HG03060 (cell line): ENCODE measurements at regions not wholly inside any gene's neighbourhood (a gene's known extent, or its start where the extent isn't known, plus 50 kb on each side); places are given as distances from the start of the nearest gene placed in this dataset.
"Not testable (repeated sequence)": the region's sequence is repeated elsewhere in the genome, so short reads cannot be mapped to it uniquely, and the experiment has no call there.

Experiments used
- ATAC-seq: cut with Tn5 transposase; IDR thresholded peaks from one replicate; pipeline ENCODE4 v1.9.1; 2021; ENCODE audit warnings: low read depth, moderate number of reproducible peaks; ENCODE audit not compliant: unreplicated experiment

DNA sequence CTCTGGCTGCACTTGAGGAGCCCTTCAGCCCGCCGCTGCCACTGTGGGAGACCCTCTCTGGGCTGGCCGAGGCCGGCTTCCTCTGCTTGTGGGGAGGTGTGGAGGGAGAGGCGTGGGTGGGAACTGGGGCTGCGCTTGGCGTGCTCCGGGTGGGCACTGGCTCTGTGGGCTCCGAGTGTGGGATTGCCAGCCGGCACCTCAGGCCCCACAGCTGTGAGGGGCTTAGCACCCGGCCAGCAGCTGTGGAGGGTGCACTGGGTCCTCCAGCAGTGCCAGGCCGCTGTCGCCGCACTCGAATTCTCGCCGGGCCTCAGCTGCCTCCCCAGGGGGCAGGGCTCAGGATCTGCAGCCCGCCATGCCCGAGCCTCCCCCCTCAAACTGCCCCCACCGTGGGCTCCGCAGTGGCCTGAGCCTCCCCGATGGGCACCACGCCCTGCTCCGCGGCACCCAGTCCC lies 808.0 kb upstream of the SOX11 start:
- no peak for ATAC-seq

DNA sequence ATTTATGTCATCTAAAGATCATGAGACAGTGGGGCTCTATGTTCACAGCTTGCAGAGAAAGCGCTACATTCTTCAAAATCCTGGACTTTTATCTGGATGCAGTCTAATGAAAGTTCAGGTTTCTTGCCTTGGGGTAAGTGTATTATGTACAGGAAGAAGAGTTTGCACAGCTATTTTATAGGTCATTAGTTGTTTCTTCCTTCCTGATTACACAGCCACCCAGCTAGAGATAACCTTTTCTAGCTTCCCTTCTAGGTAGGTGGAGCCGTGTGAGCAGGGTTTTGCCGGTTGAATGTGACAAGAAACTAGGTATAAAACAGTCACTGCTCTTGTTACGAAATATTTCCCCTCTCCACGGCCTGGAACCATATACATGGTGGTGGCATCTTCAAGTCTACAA lies 800.8 kb upstream of the SOX11 start:
- ATAC-seq, result no peak

DNA sequence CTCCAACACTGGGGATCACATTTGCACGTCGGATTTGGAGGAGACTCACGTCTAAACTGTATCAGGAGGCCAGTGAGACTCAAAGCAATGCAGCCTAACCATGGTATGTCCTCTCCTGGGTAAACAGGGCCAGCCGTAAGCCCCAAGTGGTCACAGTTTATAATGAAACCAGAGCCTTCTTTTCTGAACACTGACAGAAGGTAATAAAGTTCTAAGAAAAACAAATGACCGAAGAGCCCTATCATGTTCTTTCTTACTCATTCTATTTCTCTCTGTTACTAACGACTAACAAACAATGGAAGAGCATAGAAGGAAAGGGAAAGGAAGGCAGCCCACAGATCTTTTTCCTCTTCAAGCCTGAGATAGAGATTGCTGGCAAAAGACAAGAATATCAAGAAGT lies 796.8 kb upstream of the SOX11 start:
- no peak for ATAC-seq

DNA sequence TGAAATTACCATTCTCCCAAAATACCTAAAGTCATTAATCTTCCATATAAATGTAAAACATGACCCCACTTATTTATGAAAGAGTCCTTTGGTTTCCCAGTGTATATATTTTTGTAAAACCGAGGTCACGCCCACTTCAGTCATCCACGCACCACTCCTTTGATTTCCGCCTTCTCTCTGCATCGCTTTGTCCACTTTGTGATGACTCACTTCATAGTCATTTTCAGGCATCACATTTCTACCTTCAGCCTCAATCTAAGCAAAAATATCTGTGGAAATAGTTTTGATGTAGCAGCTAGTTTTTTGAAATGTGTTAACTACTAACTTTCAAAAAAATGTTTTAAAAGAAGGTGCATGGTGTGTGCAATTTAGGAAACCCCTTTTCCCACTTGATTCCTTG lies 793.5 kb upstream of the SOX11 start:
- ATAC-seq, result no peak

DNA sequence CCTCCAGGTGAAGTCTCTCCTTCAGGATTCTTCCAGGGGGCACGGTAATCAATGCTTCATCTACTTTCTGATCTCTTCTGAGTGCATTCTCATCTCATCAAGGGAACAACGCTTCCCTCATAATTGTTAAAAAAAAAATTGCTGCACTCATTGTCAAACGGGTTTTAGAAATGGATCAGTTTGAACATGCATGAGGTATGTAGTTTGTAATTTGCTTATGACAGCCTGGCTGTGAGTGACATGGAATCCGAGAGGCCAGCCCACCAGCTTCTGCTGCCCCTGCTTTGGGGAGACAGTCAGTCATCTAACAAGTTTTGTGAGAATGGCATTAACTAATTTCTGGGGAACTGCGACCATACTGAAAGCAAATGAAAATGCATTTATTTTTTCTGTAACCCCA lies 791.9 kb upstream of the SOX11 start:
- no peak for ATAC-seq

DNA sequence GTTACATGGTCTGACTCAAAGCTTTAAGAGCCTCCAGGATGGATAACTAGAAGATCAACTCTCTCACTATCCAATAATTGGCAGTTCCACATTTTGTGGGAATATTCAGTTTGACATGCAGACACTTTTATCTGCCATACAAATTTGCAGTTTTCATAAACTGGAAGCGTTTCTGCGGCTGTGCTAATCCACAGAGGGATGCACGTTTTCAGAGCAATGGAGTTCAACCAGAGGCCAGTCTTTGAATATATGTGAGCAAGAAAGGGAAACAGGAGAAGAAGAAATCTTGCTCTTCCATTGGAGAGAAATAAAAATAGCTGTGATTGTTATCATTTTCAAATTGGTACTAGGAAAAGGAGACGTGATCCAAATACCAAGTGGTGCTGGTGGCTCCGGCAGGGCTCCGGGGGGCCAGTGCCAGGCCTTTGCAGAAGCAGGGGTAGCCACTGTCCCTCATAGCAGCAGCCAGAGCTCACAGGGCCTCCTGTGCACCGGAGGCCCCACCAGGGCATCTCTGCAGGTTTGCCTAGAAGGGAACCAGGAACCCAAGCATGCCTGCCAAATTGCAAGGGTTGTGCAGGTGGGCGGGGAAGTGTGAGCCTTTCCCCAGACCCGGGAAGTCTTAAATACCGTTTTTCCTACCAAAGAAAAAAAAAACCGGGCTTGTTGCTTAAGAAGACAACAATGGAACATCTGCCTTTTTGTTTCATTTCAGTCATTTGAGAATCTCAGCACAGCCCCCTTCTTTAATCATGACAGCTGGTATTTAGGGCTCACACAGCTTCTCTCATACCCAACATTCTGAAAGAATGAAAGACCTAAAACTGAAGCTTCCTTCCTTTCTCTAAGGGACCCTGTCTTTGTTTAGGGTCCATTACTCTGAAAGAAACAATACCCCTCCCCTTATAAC lies 791.1 kb upstream of the SOX11 start:
- ATAC-seq, result no peak

DNA sequence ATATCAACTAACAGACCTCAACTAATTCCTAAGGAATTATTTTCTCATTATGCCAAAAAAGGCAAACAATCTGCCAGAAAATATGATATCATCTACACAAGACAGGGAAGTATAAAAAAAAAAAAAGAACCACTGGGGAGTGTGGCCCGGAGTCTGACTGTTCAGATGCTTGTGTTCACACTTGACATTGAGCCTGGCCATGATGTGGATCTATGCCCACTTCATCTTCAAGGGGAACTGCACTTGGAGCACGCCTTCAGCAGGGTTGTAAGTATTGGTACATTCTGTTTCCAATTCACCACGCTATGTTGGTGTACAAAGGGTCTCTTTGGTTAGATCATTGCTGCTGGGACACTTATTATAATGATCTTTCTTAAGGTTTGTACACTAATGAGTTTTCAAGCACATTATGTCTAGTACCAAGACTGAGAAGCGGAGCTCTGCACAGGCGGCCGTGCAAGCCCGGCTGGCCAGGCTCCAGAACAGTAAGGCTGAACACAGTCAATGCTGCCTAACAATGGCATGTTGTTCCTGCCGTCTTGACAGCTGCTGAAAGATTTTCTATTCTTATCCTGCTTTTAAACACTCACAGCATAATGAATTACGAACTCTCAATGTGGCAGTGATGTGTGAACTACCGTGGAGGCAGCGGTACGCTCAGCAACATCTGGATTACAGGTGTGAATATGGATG lies 788.4 kb upstream of the SOX11 start:
- ATAC-seq, result no peak

DNA sequence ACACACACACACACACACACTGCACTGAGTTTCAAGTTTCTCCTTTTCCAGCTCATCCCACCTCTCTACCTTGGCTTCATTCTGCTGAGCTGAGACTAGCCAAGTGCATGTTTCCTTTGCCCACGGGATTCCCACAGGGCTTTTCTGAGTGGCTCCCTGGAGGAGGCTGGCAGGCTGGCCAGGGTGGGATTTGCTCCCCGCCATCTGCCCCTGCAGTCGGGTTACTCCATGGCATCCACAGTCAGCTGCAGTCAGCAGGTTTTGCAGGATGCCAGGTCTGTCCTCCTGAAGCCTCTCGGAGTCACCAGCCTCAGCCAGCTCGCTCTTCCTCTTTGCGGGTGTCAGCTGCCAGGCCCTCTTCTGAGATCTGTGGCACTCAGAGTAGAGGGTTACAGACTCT lies 783.7 kb upstream of the SOX11 start:
- no peak for ATAC-seq

DNA sequence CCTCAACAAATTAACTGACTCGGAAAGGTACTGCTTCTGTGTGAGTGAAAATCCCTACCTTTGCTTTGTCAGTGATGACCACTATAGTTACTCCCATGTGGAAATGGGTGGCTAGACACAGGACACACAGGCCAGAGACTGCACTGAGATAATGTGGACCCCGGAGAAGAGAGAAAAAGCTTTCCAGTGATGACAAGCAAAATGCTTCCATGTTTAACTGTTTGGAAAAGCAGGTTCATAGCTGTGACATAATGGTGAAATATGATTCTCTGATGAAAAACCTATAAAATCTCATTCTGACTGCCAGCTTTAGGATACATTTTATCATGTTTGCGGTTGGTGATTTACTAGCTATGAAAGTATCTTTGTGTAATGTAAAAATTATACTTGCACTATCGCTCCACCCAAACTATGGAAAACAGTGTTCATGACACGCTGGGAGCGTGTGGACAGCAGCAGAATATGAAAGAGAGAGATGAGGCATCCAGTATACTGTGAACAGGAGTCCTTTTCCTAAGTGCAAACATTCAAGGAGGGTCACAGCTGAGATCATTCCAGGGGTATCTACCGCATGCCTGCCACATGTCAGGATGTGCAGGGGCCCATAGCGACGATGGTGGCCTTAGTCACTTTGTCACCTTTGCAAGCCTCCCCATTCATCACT lies 782.7 kb upstream of the SOX11 start:
- ATAC-seq, result no peak

DNA sequence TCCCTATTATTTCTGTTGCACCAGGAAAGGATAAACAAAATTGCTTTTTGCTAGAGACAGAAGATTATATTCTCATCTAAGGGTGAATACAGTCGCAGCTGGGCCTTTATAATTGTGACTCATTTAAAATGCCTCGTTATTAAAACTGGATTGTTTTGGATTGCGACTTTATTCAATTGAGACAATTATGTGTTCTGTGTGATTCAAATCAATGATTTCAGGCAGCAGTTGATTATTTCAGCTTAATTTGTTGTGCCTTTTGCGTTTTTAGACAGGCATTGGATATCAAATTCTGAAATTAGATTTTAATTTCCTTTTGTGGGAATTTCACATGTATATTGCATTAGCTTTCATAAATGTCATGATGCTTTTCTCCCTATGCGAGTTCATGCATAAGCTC lies 778.1 kb upstream of the SOX11 start:
- no peak for ATAC-seq

DNA sequence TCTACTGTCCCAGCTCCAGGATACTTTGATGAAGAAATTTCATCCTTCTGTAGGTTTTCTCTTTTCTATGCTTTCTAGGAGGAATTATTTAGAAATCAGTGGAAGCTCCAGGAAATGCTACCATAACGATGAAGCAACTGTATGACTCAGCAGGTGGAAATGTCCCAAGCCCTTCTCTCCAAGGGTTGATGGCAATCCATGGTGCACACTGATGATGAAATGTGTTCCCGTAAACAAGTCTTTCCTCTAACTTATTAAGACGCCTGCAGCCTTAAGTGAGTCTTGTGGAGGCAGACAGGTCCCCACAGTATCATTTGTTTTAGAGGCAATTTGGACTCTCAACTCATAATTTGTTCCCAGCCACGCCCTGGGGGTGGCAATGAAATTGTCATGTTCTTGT lies 777.6 kb upstream of the SOX11 start:
- no peak for ATAC-seq

DNA sequence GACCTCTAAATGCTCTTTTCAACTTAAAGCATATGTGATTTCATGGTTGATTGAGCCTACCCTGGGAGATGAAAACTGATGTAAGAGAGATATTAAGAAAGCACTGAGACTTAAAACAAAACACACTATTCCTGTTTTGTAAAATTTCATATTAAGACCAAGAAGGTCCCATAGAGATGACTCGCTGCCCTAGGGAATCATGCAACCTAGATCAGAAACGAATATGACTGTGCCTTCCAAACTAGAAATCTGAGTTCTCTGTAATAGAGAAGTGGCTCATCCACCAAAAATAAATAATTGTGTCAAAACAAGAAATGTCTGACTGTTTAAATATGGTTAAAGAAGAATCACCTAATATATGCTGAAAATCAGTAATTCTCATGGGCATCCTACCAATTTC lies 776.8 kb upstream of the SOX11 start:
- no peak for ATAC-seq

DNA sequence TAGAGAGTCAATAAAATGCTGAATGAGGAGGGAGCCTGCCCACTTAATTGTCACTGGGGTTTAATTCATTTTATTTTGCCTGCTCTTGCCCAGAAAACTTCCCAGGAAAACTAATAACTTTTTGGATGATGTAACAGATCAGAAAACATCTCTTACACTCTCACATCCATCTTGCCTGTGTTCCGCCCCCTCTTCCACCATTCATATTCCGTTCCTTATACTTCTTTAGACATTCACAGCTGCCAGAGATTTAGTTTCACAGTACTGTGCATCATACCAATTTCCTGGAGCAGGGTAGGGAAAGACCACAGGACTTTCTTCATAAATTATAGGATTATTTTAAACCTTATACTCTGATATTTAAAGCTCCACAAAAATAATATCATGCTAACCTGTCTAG lies 776.1 kb upstream of the SOX11 start:
- ATAC-seq, result no peak

DNA sequence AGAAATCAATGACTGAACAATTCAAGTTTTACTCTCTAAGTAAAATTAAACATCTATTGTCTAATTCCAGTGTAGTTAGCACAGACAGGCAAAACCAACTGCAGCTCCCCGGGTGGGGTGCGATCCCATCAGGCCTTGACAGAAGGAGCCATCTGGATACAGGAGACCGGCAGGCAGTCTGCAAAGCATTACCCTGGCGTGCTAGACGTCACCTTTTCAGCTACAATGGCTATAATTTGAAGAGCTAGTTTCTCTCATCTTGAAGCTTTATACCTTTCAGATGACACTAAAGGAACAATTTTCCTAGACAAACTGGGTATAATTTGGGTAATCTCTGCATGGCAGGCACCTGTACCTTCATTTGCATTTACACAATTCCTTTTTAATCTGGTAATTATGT lies 761.5 kb upstream of the SOX11 start:
- ATAC-seq, result no peak

DNA sequence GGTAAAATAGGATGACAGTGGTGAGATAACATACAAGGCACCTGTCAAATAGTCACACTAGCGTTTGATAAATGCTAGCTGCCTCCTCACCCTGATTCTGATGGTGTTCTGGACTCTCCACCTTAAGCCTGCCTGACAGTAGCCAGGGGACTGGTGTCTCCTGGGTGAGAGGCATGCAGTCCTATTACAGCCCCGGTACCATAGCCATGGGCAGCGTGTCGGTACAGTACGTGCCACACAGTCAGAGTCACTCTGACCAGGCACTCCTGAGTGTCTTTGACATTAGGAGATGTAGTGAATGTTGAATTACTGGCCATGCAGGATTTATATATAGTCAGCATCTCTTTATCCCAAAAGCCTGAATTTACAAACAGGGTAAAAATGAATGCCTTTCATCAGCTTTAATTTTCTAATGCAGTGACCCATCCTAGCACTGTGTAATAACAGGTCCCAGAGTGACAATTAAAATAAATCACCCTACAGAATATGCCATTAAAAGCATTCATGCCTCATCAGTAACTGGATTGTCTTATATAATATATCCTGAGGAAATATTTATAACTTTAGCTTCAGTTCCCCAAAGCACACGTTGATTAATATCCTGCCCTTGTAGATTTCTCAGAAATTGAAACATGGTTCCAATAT lies 760.3 kb upstream of the SOX11 start:
- no peak for ATAC-seq

DNA sequence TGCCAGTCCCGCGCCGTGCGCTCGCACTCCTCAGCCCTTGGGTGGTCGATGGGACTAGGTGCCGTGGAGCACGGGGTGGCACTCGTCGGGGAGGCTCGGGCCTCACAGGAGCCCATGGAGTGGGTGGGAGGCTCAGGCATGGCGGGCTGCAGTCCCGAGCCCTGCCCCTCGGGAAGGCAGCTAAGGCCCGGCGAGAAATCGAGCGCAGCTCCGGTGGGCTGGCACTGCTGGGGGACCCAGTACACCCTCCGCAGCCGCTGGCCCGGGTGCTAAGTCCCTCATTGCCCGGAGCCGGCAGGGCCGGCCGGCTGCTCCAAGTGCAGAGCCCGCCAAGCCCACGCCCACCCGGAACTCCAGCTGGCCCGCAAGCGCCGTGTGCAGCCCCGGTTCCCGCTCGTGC lies 756.9 kb upstream of the SOX11 start:
- ATAC-seq, result not testable (repeated sequence)

DNA sequence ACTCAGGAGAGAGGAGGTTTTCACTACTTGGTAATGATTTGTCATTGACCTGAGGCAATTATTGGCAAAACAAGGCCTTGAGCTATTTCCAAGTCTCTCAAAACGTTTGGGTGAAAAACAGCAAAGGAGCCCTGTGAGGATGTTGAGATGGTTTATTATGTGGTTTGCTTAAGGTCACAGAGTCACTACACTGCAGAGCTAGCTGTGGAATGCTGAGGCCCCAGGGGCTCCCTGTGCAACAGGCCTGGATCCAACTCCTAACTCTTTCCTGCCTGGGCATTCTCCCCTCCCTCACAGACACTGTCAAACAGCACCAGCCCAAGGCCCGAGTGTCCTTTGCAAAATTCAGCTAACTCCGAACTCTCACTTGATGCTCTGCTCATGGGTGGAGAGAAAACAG lies 754.6 kb upstream of the SOX11 start:
- no peak for ATAC-seq

DNA sequence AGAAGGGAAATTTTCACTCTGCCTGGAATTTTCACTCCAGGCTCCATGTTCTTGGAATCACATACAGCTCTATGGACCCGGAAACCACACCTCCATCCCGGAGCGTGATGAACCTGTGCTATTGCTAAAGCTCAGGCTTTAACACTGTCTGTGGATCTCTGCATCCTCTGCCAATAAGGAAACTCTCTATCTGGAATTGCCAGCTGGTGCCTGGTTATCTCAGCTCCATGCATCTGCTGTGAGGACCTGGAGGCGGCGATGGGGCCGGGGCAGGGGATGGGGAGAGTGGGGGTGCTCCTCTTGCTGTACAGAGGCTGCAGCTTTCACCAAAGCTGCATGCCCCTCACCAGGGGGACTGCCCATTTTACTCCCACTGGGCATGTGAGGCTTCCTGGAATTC lies 754.0 kb upstream of the SOX11 start:
- no peak for ATAC-seq

DNA sequence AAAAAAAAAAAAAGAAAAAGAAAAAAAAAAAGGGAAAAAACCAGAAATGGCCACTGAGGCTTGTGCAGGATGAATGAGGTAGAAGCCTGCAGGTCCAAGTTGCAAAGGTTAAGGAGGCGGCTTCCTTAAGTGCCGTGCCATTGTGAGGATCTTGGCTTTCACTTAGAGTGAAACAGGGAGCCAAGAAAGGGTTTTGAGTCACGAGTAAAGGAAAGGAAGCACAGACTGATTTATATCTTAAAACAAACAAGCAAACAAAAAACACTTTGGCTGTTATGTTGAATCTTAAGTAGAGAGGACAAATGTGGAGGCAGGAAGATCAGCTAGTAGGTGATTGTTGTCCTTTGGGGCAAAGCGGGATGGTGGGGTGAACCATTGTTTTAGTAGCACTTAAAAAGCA lies 749.7 kb upstream of the SOX11 start:
- no peak for ATAC-seq

DNA sequence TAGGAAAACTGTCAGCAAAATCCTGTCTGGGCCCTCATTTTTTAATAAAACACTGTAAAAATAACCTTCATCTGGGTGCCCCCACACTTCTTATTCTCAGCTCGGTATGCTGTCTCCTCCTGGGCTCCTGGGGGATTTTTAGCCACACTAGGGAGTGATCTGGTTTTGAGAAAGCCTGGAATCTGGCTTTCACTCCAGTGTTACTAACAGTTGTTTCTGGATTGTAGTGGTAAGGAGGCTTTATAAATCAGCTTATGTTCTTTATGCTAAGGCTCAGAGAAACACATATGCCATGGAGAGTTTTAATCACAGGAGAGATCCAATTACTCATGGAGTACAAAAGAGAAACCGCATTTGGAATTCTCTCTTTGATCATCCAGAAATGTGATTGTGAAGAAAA lies 744.3 kb upstream of the SOX11 start:
- no peak for ATAC-seq

DNA sequence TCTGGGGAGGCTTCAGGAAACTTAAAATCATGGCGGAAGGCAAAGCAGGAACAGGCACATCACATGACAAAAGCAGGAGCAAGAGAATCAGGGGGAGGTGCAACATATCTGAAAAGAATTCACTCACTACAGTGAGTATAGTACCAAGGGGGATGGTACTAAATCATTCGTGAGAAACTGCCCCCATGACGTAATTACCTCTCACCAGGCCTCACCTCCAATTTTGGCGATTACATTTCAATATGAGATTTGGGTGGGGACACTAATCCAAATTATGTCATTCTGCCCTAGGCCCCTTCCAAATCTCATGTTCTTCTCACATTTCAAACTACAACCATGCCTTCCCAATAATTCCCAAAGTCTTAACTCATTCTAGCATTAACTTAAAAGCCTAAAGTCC lies 740.8 kb upstream of the SOX11 start:
- ATAC-seq, result no peak
